GM18867 (cell line): ENCODE measurements at regions not wholly inside any gene's neighbourhood (a gene's known extent, or its start where the extent isn't known, plus 50 kb on each side); places are given as distances from the start of the nearest gene placed in this dataset.
"Not testable (repeated sequence)": the region's sequence is repeated elsewhere in the genome, so short reads cannot be mapped to it uniquely, and the experiment has no call there.

Experiments
- ATAC-seq: cut with Tn5 transposase; IDR thresholded peaks from one replicate; pipeline ENCODE4 v1.9.1; 2021; ENCODE audit warnings: mild to moderate bottlenecking, moderate library complexity; ENCODE audit not compliant: unreplicated experiment

GRCh38 chr3:160047876-160048275, 59.2 kb downstream of the IL12A start:
- no peak for ATAC-seq

GRCh38 chr3:160049038-160049437, 60.4 kb downstream of the IL12A start:
- ATAC-seq = no peak

GRCh38 chr3:160049565-160049964, 60.9 kb downstream of the IL12A start:
- no peak for ATAC-seq

DNA sequence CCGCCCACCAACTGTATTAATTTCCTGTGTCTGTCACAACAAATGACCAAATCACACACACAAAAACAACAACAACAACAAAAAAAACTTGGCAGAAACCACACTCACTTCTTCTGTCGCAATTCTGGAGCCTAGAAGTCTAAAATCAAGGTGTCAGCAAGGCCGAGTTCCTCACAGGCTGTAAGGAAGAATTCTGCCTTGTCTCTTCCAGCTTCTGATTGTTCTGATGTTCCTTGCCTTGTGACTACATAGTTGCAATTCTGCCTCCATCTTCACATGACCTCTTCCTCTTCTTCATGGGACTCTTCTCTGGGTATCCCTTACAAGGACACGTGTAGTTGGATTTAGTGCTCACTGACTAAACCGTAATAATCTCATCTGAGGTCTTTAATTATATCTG, 61.4 kb downstream of the IL12A start:
- no peak for ATAC-seq

GRCh38 chr3:160052385-160053047, 63.9 kb downstream of the IL12A start:
- no peak for ATAC-seq

DNA sequence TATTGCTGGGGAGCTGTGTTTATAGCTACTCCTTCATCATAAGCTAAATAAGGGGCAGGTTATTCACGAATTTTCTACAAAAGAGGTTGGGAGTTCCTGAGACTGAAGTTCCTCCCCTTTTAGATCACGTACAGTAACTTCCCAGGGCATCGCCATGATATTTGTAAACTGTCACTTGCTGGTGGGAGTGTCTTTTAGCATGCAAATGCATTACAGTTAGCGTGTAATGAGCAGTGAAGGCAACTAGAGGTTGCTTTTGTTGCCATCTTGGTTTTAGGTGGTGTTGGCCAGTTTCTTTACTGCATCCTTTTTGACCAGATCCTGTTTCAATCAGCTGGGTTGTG, 64.4 kb downstream of the IL12A start:
- ATAC-seq = no peak

DNA sequence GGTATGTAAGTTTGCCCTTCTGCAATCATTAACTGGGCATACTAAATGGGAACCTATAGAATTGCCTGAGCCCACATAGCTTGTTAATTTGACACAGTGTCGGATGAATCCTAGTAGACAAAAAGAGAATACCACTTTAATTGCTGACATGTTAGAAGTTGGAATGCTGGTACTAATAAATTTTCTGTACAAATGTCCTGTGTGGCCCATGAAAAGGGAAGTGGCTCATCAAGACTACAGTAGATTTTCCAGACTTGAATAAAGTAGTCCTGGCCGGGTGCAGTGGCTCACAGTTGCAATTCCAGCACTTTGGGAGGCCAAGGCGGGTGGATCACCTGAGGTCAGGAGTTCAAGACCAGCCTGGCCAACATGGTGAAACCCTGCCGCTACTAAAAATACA, 66.2 kb downstream of the IL12A start:
- not testable (repeated sequence) for ATAC-seq

DNA sequence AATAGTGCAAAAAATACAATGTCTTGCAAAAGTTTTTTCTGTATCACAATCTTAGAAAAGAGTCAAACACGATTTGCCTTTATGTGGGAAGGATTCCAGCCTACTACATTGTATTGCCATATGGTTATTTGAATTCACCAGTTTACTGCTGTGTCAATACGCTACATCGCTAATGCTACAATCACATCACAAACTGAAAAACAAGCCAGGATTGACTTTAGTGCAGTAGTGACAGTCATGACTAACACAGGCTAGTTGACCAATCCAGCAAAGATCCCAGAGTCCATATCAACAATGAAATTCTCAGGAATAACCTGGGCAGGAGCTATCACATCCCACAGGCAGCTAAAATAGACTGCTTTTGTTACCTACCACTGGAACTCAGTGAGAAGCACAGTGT, 67.0 kb downstream of the IL12A start:
- no peak for ATAC-seq

- no peak for ATAC-seq
Observed at GRCh38 chr3:160057331-160057730, 68.7 kb downstream of the IL12A start.

- ATAC-seq = no peak
Observed at GRCh38 chr3:160060409-160061027, 71.9 kb downstream of the IL12A start.

DNA sequence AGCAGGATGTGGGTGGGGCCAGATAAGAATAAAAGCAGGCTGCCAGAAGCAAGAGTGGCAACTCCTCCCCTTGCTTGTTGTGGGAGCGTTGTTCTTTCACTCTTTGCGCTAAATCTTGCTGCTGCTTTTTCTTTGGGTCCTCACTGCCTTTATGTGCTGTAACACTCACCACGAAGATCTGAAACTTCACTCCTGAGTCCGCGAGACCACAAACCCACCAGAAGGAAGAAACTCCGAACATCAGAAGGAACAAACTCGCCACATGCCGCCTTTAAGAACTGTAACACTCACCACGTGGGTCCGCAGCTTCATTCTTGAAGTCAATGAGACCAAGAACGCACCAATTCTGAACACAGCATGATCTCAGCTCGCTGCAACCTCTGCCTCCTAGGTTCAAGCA, 72.9 kb downstream of the IL12A start:
- ATAC-seq = no peak

DNA sequence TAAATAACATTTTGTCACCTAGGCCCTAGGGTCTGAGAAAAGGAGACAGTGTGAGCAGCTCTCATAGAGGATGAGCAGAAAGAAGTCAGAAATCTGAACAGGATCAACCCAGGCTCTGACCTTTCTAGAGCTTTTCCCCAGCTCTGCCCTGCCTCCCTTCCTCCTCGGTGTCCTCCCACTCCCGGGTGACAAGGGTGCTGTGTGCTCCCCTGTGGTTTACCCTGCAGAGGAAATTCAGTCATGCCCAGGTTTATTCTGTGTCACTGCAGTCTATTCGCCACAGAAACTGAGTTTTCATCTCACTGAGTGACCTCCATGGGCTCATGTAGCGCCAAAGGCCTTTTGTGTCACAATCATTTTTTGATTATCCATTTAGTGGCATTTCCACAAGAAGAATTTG, 76.6 kb downstream of the IL12A start:
- ATAC-seq = no peak

DNA sequence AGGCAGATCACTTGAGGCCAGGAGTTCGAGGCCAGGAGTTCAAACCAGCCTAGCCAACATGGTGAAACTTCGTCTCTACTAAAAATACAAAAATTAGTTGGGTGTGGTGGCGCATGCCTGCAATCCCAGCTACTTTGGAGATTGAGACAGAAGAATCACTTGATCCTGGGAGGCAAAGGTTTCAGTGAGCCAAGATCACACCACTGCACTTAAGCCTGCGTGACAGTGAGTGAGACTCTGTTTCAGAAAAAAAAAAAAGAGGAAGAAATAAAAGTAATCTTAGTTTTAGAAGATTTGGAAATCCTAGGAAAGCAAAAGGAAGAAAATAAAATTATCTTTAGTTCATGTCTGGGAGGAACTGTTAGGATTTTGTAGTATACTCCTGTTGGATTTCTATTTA, 77.2 kb downstream of the IL12A start:
- no peak for ATAC-seq

DNA sequence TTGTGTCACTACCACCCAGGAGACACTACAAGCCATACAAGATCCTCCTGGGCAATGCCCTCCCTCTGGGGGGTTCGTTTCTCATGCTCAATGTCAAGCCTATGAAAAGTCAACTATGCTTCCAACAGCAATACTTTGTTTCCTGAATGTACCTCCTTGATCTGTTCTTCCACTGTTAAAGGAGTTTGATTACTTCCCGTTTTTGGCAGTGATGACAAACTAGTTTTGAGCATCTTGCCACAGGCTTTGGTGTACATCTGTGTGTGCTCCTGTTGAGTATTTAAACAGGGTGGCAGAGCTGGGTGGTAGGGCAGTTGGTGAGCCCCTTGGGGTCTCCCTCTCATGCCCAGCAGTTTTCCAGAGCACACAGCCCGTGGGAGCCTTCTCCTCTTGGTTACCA, 81.4 kb downstream of the IL12A start:
- no peak for ATAC-seq

- no peak for ATAC-seq
Observed at GRCh38 chr3:160076519-160076918, 87.9 kb downstream of the IL12A start.

DNA sequence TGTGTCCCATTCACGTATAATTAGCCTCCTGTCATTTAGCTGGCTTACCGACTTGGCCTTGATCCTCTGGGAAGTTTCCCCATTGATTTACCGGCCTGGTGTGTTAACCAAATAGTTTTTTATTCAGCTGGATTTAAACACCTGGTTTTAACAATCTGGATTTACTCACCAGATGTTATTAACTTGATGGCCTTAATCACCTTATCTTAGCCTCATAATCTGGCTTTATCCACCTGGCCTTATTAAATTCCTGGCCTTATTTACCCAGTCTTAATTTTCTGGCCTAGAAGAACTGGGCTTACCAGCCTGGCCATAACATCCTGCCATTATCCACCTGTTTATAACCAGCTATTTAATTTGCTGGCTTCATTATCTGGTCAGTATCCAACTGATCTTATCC, 89.9 kb downstream of the IL12A start:
- ATAC-seq = no peak

GRCh38 chr3:160081958-160082533, 93.4 kb downstream of the IL12A start:
- ATAC-seq = no peak

DNA sequence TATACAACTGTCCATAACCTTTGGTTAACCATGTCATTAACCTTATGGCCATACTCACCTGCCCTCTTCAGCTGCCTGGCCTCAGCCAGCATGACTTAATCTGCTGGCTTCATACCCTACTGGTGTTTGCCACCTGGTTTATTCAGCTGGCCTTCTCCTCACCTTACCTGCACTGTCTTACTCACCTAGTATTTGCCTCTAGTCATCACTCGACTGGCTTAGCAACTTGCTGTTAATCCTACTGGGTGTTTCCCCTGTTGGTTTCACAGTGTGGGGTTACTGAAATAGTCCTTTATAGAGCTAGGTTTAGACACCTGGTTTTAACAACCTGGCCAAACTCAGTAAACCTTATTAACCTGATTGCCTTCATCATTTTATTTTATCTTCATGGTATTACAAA, 96.4 kb downstream of the IL12A start:
- no peak for ATAC-seq

- ATAC-seq = no peak
Observed at GRCh38 chr3:160088492-160089137, 100.0 kb downstream of the IL12A start.

- no peak for ATAC-seq
Observed at GRCh38 chr3:160090653-160091052, 102.0 kb downstream of the IL12A start.

DNA sequence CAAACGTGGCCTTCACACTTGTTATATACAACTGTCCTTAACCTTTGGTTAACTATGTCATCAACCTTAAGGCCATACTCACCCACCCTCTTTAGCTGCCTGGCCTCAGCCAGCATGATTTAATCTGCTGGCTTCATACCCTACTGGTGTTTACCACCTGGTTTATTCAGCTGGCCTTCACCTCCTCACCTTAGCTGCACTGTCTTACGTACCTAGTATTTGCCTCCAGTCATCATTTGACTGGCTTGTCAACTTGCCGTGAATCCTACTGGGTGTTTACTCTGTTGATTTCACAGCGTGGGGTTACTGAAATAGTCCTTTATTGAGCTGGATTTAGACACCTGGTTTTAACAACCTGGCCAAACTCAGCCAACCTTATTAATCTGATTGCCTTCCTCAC, 102.8 kb downstream of the IL12A start:
- no peak for ATAC-seq

DNA sequence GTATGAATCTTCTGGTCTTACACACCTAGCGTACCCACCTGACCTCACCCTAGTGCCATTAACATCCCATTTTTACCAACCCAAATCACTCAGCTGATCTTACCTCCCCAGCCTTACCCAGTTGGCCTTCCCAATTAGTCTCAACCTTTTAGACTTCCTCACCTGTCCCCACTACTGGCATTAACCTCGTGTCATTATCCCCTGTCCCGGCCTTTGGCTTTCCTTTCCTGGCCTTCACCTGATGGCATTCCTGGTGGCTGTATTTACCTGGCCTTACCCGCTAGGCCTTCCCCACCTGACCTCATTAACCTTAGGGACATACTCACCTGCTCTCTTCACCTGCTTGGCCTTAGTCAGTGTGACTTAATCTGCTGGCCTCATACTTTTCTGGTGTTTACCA, 104.1 kb downstream of the IL12A start:
- ATAC-seq = no peak
